Uterus (tissue), 3 donors: ENCODE measurements at regions not wholly inside any gene's neighbourhood (a gene's known extent, or its start where the extent isn't known, plus 50 kb on each side); places are given as distances from the start of the nearest gene placed in this dataset.
"Not testable (repeated sequence)": the region's sequence is repeated elsewhere in the genome, so short reads cannot be mapped to it uniquely, and the experiment has no call there.

Experiments
- DNase-seq, 2 donors: peaks; one replicate each; pipeline ENCODE4 v3.0.0-alpha.2; 2019 to 2020
- H3K27ac ChIP-seq, 2 donors: fragments of 200-600 bp; sonication (generic); 1 replicate in 1 of 2; 2 replicates in 1 of 2; pipeline ENCODE4 v1.5.1; 2016 to 2018
- H3K27me3 ChIP-seq, 2 donors: fragments of 200-600 bp; sonication (generic); one replicate each; pipeline ENCODE4 v1.5.1; 2018 to 2019; ENCODE audit warnings: control low read depth in 1 of 2
- H3K36me3 ChIP-seq, 2 donors: fragments of 200-600 bp; sonication (generic); one replicate each; pipeline ENCODE4 v1.5.1; 2019; ENCODE audit warnings: control low read depth in 1 of 2
- H3K4me1 ChIP-seq, 2 donors: fragments of 200-600 bp; sonication (generic); one replicate each; pipeline ENCODE4 v1.5.1; 2018 to 2019; ENCODE audit warnings: control low read depth in 1 of 2
- H3K4me3 ChIP-seq, 2 donors: fragments of 200-600 bp; sonication (generic); 1 replicate in 1 of 2; 2 replicates in 1 of 2; pipeline ENCODE4 v1.5.1; 2018 to 2019; ENCODE audit warnings: mild to moderate bottlenecking in 1 of 2
- H3K9me3 ChIP-seq, 2 donors: fragments of 200-600 bp; sonication (generic); one replicate each; pipeline ENCODE4 v1.5.1; 2019; ENCODE audit warnings: control low read depth in 1 of 2
- CTCF ChIP-seq, 4 experiments: fragments of 200-600 bp in 2 of 4; fragments of 450-650 bp in 2 of 4; sonication (generic) in 2 of 4; IDR thresholded peaks; one replicate each; pipeline ENCODE4 v1.5.1; 2016 to 2019; ENCODE audit warnings: antibody characterized with exemption in 4 of 4, mild to moderate bottlenecking in 2 of 4, moderate library complexity in 1 of 4
- POLR2A ChIP-seq, 2 donors: fragments of 450-650 bp; IDR thresholded peaks; one replicate each; pipeline ENCODE4 v1.6.1; 2016; ENCODE audit warnings: antibody characterized with exemption in 2 of 2, mild to moderate bottlenecking in 1 of 2, moderate library complexity in 1 of 2
- intact Hi-C: fragments of 100-400 bp; cut with DNase I; formaldehyde crosslinking; loops from one replicate; pipeline ENCODE4 v1.15.1; 2023; ENCODE audit warnings: low total_unique reads
- donor health status: DM: yes; HTN: yes; CAD: no.

GRCh38 chr15:56792211-56792610, 58.9 kb upstream of the ZNF280D start:
- DNase-seq = no peak
- no peaks in the 10 kb centered on the region for H3K27me3 ChIP-seq
- intact Hi-C loops = no loop called here
- H3K36me3 ChIP-seq = no peaks in the 10 kb centered on the region
- no peak overlapping the region for H3K27ac ChIP-seq
- peaks cover 0 to 6% of the 10 kb centered on the region in 2 donors for H3K4me1 ChIP-seq
- TF ChIP-seq POLR2A (IDR thresholded peaks at IDR 0.05) (no peak), CTCF (IDR thresholded peaks at IDR 0.05) (no peak)
- peaks cover 0 to 9% of the 10 kb centered on the region in 2 donors for H3K9me3 ChIP-seq
- H3K4me3 ChIP-seq = no peak overlapping the region

DNA sequence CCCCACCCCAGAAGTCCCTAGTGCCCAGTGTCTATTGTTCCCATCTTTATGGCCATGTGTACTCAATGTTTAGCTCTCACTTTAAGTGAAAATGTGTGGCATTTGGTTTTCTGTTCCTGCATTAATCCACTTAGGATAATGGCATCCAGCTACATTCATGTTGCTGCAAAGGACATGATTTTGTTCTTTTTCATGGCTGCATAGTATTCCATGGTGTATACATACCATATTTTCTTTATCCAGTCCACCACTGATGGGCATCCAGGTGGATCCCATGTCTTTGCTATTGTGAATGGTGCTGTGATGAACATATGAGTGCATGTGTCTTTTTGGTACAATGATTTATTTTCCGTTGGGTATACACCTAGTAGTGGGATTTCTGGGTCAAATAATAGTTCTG, 58.2 kb upstream of the ZNF280D start:
- H3K4me3 ChIP-seq, H3K36me3 ChIP-seq, intact Hi-C loops, H3K27me3 ChIP-seq, H3K4me1 ChIP-seq, H3K9me3 ChIP-seq, H3K27ac ChIP-seq, DNase-seq: not testable (repeated sequence)

GRCh38 chr15:56788359-56788758, 55.0 kb upstream of the ZNF280D start:
- TF ChIP-seq POLR2A (IDR thresholded peaks at IDR 0.05) (no peak), CTCF (IDR thresholded peaks at IDR 0.05) (no peak)

GRCh38 chr15:56786966-56787365, 53.7 kb upstream of the ZNF280D start:
- intact Hi-C loops = no loop called here

More at GRCh38 chr15:56788359-56788758, 55.0 kb upstream of the ZNF280D start:
- Histone ChIP-seq H3K27me3 (no peaks in the 10 kb centered on the region), H3K27ac (no peak overlapping the region), H3K9me3 (peaks cover 0 to 9% of the 10 kb centered on the region in 2 donors), H3K4me1 (no peaks in the 10 kb centered on the region), H3K36me3 (no peaks in the 10 kb centered on the region), H3K4me3 (no peak overlapping the region)
- no peak for DNase-seq
- intact Hi-C loops = no loop called here

GRCh38 chr15:56783857-56784661, 50.8 kb upstream of the ZNF280D start:
- TF ChIP-seq CTCF (IDR thresholded peaks at IDR 0.05) (no peak), POLR2A (IDR thresholded peaks at IDR 0.05) (no peak)
- no peaks in the 10 kb centered on the region for H3K9me3 ChIP-seq
- no peak overlapping the region for H3K4me3 ChIP-seq
- intact Hi-C loops = no loop called here
- H3K4me1 ChIP-seq = no peaks in the 10 kb centered on the region
- no peaks in the 10 kb centered on the region for H3K27me3 ChIP-seq
- H3K36me3 ChIP-seq = no peaks in the 10 kb centered on the region
- H3K27ac ChIP-seq = no peak overlapping the region
- no peak for DNase-seq

More at GRCh38 chr15:56786966-56787365, 53.7 kb upstream of the ZNF280D start:
- no peaks in the 10 kb centered on the region for H3K36me3 ChIP-seq
- no peaks in the 10 kb centered on the region for H3K4me1 ChIP-seq
- H3K9me3 ChIP-seq = no peaks in the 10 kb centered on the region
- no peaks in the 10 kb centered on the region for H3K27me3 ChIP-seq
- TF ChIP-seq CTCF (IDR thresholded peaks at IDR 0.05) = no peak
- no peak for TF ChIP-seq POLR2A (IDR thresholded peaks at IDR 0.05)
- DNase-seq = no peak
- no peak overlapping the region for H3K27ac ChIP-seq
- H3K4me3 ChIP-seq = no peak overlapping the region
